Right ventricle myocardium superior (tissue), 1 donor: ENCODE measurements at regions not wholly inside any gene's neighbourhood (a gene's known extent, or its start where the extent isn't known, plus 50 kb on each side); places are given as distances from the start of the nearest gene placed in this dataset.

Experiments
- ATAC-seq: fragments of 200-7000 bp; cut with Tn5 transposase; one replicate; pipeline ENCODE4 v1.9.1; 2020; ENCODE audit warnings: mild to moderate bottlenecking; ENCODE audit not compliant: poor library complexity
- DNase-seq: peaks from one replicate; pipeline ENCODE4 v3.0.0-alpha.2; 2020
- intact Hi-C: fragments of 100-400 bp; cut with DNase I; formaldehyde crosslinking; loops from one replicate; pipeline ENCODE4 v1.11.2; 2022
- donor health status: DM: no; HTN: yes; CAD: no; lungs with severe emphysema.

GRCh38 chr15:98228846-98229245 is 268.3 kb downstream of the ARRDC4 start:
- intact Hi-C loops: no loop called here
- ATAC-seq: no peak
- no peak for DNase-seq

- intact Hi-C loops: no loop called here
- DNase-seq (no peak), ATAC-seq (no peak)
These were observed 270.5 kb downstream of the ARRDC4 start for GRCh38 chr15:98230975-98231374.

- ATAC-seq (no peak), DNase-seq (no peak)
- intact Hi-C loops: no loop called here
These were observed 271.4 kb downstream of the ARRDC4 start for GRCh38 chr15:98231696-98232440.

- ATAC-seq (no peak), DNase-seq (no peak)
- intact Hi-C loops: no loop called here
These were observed 272.3 kb downstream of the ARRDC4 start for GRCh38 chr15:98232761-98233160.

- DNase-seq: no peak
- intact Hi-C loops: no loop called here
- ATAC-seq: no peak
These were observed 273.4 kb downstream of the ARRDC4 start for GRCh38 chr15:98233873-98234272.

DNA sequence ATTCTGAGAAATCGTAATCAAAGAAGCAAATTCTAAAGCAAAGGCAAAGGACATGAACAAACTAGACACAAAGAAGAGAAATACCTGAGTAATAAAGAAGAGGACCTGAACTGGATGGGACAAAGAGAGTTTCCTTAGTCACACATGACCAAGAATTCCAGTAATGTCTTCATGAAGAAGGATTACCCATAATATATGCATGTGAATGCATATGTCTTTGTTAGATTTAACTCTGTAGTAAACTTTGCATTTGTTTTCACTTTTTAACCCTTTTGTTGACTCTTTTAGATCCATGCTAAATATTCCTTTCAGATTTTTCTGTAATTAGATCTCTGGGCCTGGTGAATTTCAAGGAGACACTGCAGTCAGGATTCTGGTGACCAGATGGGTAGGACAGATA is 279.8 kb downstream of the ARRDC4 start:
- intact Hi-C loops: no loop called here
- no peak for DNase-seq
- ATAC-seq: no peak

DNA sequence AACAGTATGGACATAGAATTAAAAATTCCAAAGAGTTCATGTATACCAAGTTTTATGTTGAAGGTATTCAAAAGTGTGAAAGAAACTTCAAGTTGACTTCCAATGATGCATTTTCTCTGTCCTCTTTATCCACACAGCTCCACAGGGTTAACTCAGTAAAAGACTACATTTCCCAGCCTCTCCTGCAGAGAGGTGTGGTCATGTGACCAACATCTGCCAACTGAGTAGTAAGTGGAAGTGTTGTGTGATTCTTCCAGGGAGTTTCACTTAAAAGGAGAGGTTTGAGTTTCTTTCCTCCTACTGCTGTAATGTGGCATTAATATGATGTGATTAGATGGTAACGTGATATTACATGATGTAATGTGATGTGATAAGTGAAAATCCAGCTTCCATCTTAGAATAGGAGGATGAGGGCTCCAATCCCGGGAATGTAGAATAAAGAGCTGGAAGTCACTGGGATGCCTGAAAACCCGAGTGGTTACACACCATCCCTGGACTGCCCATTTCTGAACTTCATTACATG is 280.6 kb downstream of the ARRDC4 start:
- no peak for DNase-seq
- intact Hi-C loops: no loop called here
- ATAC-seq: no peak

- intact Hi-C loops: no loop called here
- ATAC-seq: no peak
- no peak for DNase-seq
These were observed 296.8 kb downstream of the ARRDC4 start for GRCh38 chr15:98257290-98257689.

GRCh38 chr15:98263787-98264186 is 303.3 kb downstream of the ARRDC4 start:
- no peak for DNase-seq
- ATAC-seq: no peak
- intact Hi-C loops: no loop called here

- ATAC-seq (no peak), DNase-seq (no peak)
- intact Hi-C loops: no loop called here
These were observed 305.8 kb downstream of the ARRDC4 start for GRCh38 chr15:98266295-98266694.

GRCh38 chr15:98268163-98268562 is 307.7 kb downstream of the ARRDC4 start:
- DNase-seq: no peak
- ATAC-seq: no peak
- intact Hi-C loops: no loop called here

GRCh38 chr15:98272625-98273024 is 312.1 kb downstream of the ARRDC4 start:
- ATAC-seq (no peak), DNase-seq (no peak)
- intact Hi-C loops: no loop called here

- intact Hi-C loops: no loop called here
- ATAC-seq: no peak
- no peak for DNase-seq
These were observed 315.5 kb downstream of the ARRDC4 start for GRCh38 chr15:98276018-98276417.

- intact Hi-C loops: no loop called here
- DNase-seq: no peak
- no peak for ATAC-seq
These were observed 317.1 kb downstream of the ARRDC4 start for GRCh38 chr15:98277602-98278001.

- DNase-seq: no peak
- intact Hi-C loops: no loop called here
- ATAC-seq: no peak
These were observed 319.9 kb downstream of the ARRDC4 start for GRCh38 chr15:98280284-98280975.

- ATAC-seq: no peak
- intact Hi-C loops: no loop called here
These were observed 320.6 kb downstream of the ARRDC4 start for GRCh38 chr15:98281130-98281529.

DNA sequence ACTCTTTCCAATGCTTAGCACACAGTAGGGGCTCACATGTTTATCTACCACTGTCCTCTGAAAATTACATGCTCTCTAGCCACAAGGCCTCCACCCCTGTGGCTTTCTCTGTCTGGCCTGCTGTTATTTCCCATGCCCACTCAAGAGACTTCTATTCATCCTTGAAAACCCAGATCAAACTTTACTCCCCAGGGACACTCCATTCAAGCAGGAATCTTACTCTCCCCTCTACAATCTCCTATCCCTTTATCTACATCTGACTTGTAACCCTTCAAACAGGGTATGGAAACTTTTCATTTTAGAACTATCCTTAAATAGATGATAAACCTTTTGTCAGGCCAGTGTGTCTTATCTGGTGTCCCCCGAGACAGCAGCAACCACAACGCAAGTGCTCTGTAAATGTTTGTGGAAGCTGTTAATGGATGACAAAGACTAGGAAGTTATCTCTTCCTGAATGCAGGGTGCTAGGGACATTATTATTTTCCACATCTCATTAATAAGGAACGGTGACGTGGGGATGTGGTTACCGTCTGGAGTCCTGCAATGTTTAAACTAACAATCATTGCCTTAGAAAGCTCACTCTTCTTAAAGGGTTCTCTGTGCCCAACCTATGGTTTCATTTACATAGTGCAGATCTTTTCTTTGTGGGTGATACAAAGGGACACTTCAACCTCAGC is 322.3 kb downstream of the ARRDC4 start:
- DNase-seq (no peak), ATAC-seq (no peak)
- intact Hi-C loops: no loop called here

More at GRCh38 chr15:98281130-98281529, 320.6 kb downstream of the ARRDC4 start:
- no peak for DNase-seq

- ATAC-seq (no peak), DNase-seq (no peak)
- intact Hi-C loops: no loop called here
These were observed 325.7 kb downstream of the ARRDC4 start for GRCh38 chr15:98286200-98286599.

- ATAC-seq (no peak), DNase-seq (no peak)
- intact Hi-C loops: no loop called here
These were observed 326.3 kb downstream of the ARRDC4 start for GRCh38 chr15:98286831-98287230.

GRCh38 chr15:98288091-98288590 is 327.6 kb downstream of the ARRDC4 start:
- ATAC-seq (no peak), DNase-seq (no peak)
- intact Hi-C loops: no loop called here
